ENCODE measurements at regions not wholly inside any gene's neighbourhood (a gene's known extent, or its start where the extent isn't known, plus 50 kb on each side); places are given as distances from the start of the nearest gene placed in this dataset.

- TF ChIP-seq MAX (IDR thresholded peaks at IDR 0.05; ENCODE audit: low read depth) (no peak), RCOR1 (IDR thresholded peaks at IDR 0.05; ENCODE audit: low read length) (no peak), CTCF (IDR thresholded peaks at IDR 0.05) (no peak), POLR2AphosphoS5 (IDR thresholded peaks at IDR 0.05; ENCODE audit: low read depth, low read length) (no peak)
Observed at GRCh38 chr5:68757626-68758212, 336.1 kb upstream of the SLC30A5 start.
